HCT116 (cell line): ENCODE measurements at regions not wholly inside any gene's neighbourhood (a gene's known extent, or its start where the extent isn't known, plus 50 kb on each side); places are given as distances from the start of the nearest gene placed in this dataset.
A peak's percentile ranks its signal among the peaks of the same experiment; 100 is the strongest.

Experiments used
- ATAC-seq: fragments of 200-7000 bp; cut with Tn5 transposase; 2 replicates; pipeline ENCODE4 v1.9.1; 2020; ENCODE audit warnings: mild to moderate bottlenecking, moderate library complexity
- BruUV-seq: library from RNA; stranded (reverse); fragments of 400-500 nt; replicated peaks from 2 replicates; lab custom pipeline; 2021; lab: Mats Ljungman, UMichigan
- CTCF ChIA-PET: fragments of 300-600 bp; sonication (Branson Sonifier 250); formaldehyde crosslinking; loops from one replicate; lab custom pipeline; 2021; ENCODE audit warnings: antibody characterized with exemption; lab: Charles Lee
- POLR2A ChIA-PET: fragments of 300-600, 350-600 bp; sonication (Branson Sonifier 250); formaldehyde crosslinking; loops from one replicate; lab custom pipeline; 2021; ENCODE audit warnings: antibody characterized with exemption; lab: Charles Lee
- RAD21 ChIA-PET, 2 experiments: fragments of 300-600 bp; sonication (Branson Sonifier 250); formaldehyde crosslinking; loops; one replicate each; lab custom pipeline; 2023; ENCODE audit warnings: low total read pairs in 2 of 2; ENCODE audit not compliant: uncharacterized antibody in 2 of 2, unreplicated experiment in 2 of 2, low non-redundant PET in 1 of 2; lab: Charles Lee
- DNase-seq: peaks from one replicate; pipeline ENCODE4 v3.0.0-alpha.2; 2010; ENCODE audit warnings: low read depth, low spot score
- H2AFZ ChIP-seq: fragments of 200-600 bp; shearing (Covaris generic), sonication (generic); 2 replicates; pipeline ENCODE4 v1.6.1; 2017; ENCODE audit warnings: low read depth, mixed run types, mixed read lengths, antibody characterized with exemption, low read length; ENCODE audit not compliant: poor library complexity, severe bottlenecking
- H3K27ac ChIP-seq: 2 replicates; pipeline ENCODE4 v1.5.1; 2012; ENCODE audit warnings: low read depth, low read length
- H3K27me3 ChIP-seq: fragments of 200-600 bp; sonication (generic); 2 replicates; pipeline ENCODE4 v1.6.1; 2016; ENCODE audit warnings: mixed run types, low read length, mixed read lengths; ENCODE audit not compliant: insufficient read depth
- H3K36me3 ChIP-seq, 2 experiments: fragments of 200-500 bp in 1 of 2; fragments of 200-600 bp in 1 of 2; sonication (Bioruptor generic) in 1 of 2; sonication (generic) in 1 of 2; 2 replicates each; pipeline versions ENCODE4 v1.5.1 to v1.6.1; 2014 to 2016; ENCODE audit warnings: low read length in 2 of 2, inconsistent platforms in 1 of 2, mixed read lengths in 1 of 2, mixed run types in 1 of 2; ENCODE audit not compliant: insufficient read depth in 2 of 2, control insufficient read depth in 1 of 2
- H3K4me1 ChIP-seq, 2 experiments: fragments of 200-600 bp in 1 of 2; sonication (generic) in 1 of 2; 2 replicates each; pipeline versions ENCODE4 v1.5.1 to v1.6.1; 2012 to 2017; ENCODE audit warnings: low read length in 2 of 2, inconsistent platforms in 1 of 2, mild to moderate bottlenecking in 1 of 2, mixed read lengths in 1 of 2, mixed run types in 1 of 2, moderate library complexity in 1 of 2; ENCODE audit not compliant: insufficient read depth in 2 of 2, control insufficient read depth in 1 of 2
- H3K4me2 ChIP-seq: fragments of 200-600 bp; sonication (generic); 2 replicates; pipeline ENCODE4 v1.6.1; 2017; ENCODE audit warnings: mixed run types, low read length, mixed read lengths
- H3K4me3 ChIP-seq, 2 experiments: fragments of 200-600 bp in 1 of 2; sonication (generic) in 1 of 2; replicated peaks in 1 of 2; 2 replicates each; pipeline ENCODE4 v1.5.1; 2011 to 2016; ENCODE audit warnings: low read length in 2 of 2, control low read depth in 1 of 2, low read depth in 1 of 2, mild to moderate bottlenecking in 1 of 2, mixed read lengths in 1 of 2, mixed run types in 1 of 2
- H3K79me2 ChIP-seq: fragments of 200-600 bp; sonication (generic); 2 replicates; pipeline ENCODE4 v1.6.1; 2017; ENCODE audit warnings: mild to moderate bottlenecking, mixed run types, low read length, moderate library complexity, mixed read lengths; ENCODE audit not compliant: insufficient read depth
- H3K9ac ChIP-seq: fragments of 200-600 bp; sonication (generic); 2 replicates; pipeline ENCODE4 v1.6.1; 2016; ENCODE audit warnings: low read length, mixed read lengths
- H3K9me2 ChIP-seq: fragments of 200-600 bp; sonication (generic), shearing (Covaris generic); 2 replicates; pipeline ENCODE4 v1.6.1; 2017; ENCODE audit warnings: mixed run types, mild to moderate bottlenecking, moderate library complexity; ENCODE audit not compliant: insufficient read depth
- H3K9me3 ChIP-seq, 2 experiments: fragments of 200-500 bp in 1 of 2; fragments of 200-600 bp in 1 of 2; sonication (Bioruptor generic) in 1 of 2; sonication (generic) in 1 of 2; 2 replicates each; pipeline ENCODE4 v1.6.1; 2014 to 2017; ENCODE audit warnings: low read length in 2 of 2, mixed read lengths in 2 of 2, inconsistent platforms in 1 of 2, low read depth in 1 of 2, mild to moderate bottlenecking in 1 of 2, mixed run types in 1 of 2, moderate library complexity in 1 of 2; ENCODE audit not compliant: control insufficient read depth in 1 of 2, insufficient read depth in 1 of 2
- H4K20me1 ChIP-seq: fragments of 200-600 bp; sonication (generic), shearing (Covaris generic); 2 replicates; pipeline ENCODE4 v1.6.1; 2017; ENCODE audit warnings: mixed run types, mild to moderate bottlenecking, moderate library complexity; ENCODE audit not compliant: insufficient read depth
- CBX3 ChIP-seq: IDR thresholded peaks from 2 replicates; pipeline ENCODE4 v1.6.1; 2012; ENCODE audit warnings: low read depth
- CEBPB ChIP-seq: IDR thresholded peaks from 2 replicates; pipeline ENCODE4 v1.6.1; 2012; ENCODE audit warnings: low read depth
- EGR1 ChIP-seq: IDR thresholded peaks from 2 replicates; pipeline ENCODE4 v1.6.1; 2012; ENCODE audit warnings: low read depth
- ELF1 ChIP-seq: IDR thresholded peaks from 2 replicates; pipeline ENCODE4 v1.6.1; 2012; ENCODE audit warnings: low read depth, borderline replicate concordance
- EZH2 ChIP-seq: fragments of 200-600 bp; sonication (generic); IDR thresholded peaks from 2 replicates; pipeline ENCODE4 v1.6.1; 2017; ENCODE audit warnings: antibody characterized with exemption, mixed run types
- JUND ChIP-seq: IDR thresholded peaks from 2 replicates; pipeline ENCODE4 v1.6.1; 2012
- RAD21 ChIP-seq: IDR thresholded peaks from 2 replicates; pipeline ENCODE4 v1.6.1; 2012; ENCODE audit warnings: low read depth, mild to moderate bottlenecking
- SIN3A ChIP-seq: IDR thresholded peaks from 2 replicates; pipeline ENCODE4 v1.6.1; 2012; ENCODE audit warnings: low read depth
- SP1 ChIP-seq: IDR thresholded peaks from 2 replicates; pipeline ENCODE4 v1.6.1; 2012; ENCODE audit warnings: low read depth
- SRF ChIP-seq: IDR thresholded peaks from 2 replicates; pipeline ENCODE4 v1.6.1; 2012; ENCODE audit warnings: low read depth
- YY1 ChIP-seq: IDR thresholded peaks from 2 replicates; pipeline ENCODE4 v1.6.1; 2011; ENCODE audit warnings: low read length, low read depth, moderate library complexity, mild to moderate bottlenecking; ENCODE audit not compliant: insufficient replicate concordance; ENCODE audit errors: extremely low read depth
- ZFX ChIP-seq: fragments of 450-650 bp; IDR thresholded peaks from 2 replicates; pipeline ENCODE4 v1.6.1; 2017
- ZNF274 ChIP-seq: fragments of 200-500 bp; sonication (Bioruptor generic); IDR thresholded peaks from 2 replicates; pipeline ENCODE4 v1.6.1; 2014; ENCODE audit warnings: mild to moderate bottlenecking, low read depth, low read length, inconsistent platforms
- intact Hi-C: fragments of 100-400 bp; cut with micrococcal nuclease; formaldehyde crosslinking; loops from 2 replicates; pipeline ENCODE4 v1.10.0; 2022
- TF ChIP-seq, protein P1 (sequence below), 3 experiments: fragments of 200-600 bp in 1 of 3; sonication (generic) in 1 of 3; IDR thresholded peaks in 2 of 3; conservative IDR thresholded peaks in 1 of 3; 2 replicates each; pipeline ENCODE4 v1.5.1; 2012 to 2017; ENCODE audit warnings: low read depth in 2 of 3, low read length in 2 of 3, antibody characterized with exemption in 1 of 3, borderline replicate concordance in 1 of 3, control low read depth in 1 of 3, mild to moderate bottlenecking in 1 of 3, mixed read lengths in 1 of 3, mixed run types in 1 of 3, moderate library complexity in 1 of 3; ENCODE audit not compliant: insufficient read depth in 1 of 3
- TF ChIP-seq, protein P2 (sequence below): IDR thresholded peaks from 2 replicates; pipeline ENCODE4 v1.6.1; 2012
- TF ChIP-seq, protein P3 (sequence below): IDR thresholded peaks from 2 replicates; pipeline ENCODE4 v1.6.1; 2012; ENCODE audit warnings: low read depth
- TF ChIP-seq, protein P4 (sequence below): IDR thresholded peaks from 2 replicates; pipeline ENCODE4 v1.6.1; 2012

DNA sequence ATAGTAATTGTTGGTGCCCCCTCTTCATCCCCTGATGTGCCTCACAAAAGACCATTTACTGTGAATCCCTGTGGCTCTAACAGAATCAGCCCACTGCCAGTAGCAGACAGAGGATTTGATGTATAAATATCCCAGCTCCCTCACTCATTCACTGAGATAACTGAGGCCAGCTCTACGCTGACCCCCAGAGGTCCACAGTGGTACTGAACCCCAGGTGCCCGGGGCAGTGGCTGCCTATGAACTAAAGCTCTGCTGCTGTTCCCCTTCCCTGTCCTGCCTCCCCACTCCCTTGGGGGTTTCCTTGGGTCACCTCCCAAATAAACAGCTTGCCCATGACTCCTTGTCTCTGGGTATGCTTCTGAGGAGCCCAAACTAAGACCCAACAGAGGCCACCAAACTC, 295.8 kb downstream of the FOXL1 start:
- no peak overlapping the region for H3K4me2 ChIP-seq
- H3K36me3 ChIP-seq, result no peaks in the 10 kb centered on the region
- no peaks in the 10 kb centered on the region for H3K79me2 ChIP-seq
- H3K9me3 ChIP-seq, result no peaks in the 10 kb centered on the region
- TF ChIP-seq RAD21 (peak; percentile 77), SRF (no peak), ELF1 (no peak), YY1 (no peak)
- TF ChIP-seq, protein P1, sequence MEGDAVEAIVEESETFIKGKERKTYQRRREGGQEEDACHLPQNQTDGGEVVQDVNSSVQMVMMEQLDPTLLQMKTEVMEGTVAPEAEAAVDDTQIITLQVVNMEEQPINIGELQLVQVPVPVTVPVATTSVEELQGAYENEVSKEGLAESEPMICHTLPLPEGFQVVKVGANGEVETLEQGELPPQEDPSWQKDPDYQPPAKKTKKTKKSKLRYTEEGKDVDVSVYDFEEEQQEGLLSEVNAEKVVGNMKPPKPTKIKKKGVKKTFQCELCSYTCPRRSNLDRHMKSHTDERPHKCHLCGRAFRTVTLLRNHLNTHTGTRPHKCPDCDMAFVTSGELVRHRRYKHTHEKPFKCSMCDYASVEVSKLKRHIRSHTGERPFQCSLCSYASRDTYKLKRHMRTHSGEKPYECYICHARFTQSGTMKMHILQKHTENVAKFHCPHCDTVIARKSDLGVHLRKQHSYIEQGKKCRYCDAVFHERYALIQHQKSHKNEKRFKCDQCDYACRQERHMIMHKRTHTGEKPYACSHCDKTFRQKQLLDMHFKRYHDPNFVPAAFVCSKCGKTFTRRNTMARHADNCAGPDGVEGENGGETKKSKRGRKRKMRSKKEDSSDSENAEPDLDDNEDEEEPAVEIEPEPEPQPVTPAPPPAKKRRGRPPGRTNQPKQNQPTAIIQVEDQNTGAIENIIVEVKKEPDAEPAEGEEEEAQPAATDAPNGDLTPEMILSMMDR (IDR thresholded peaks at IDR 0.05 in 2 of 3, conservative IDR thresholded peaks at IDR 0.05 in 1 of 3; ENCODE audit: borderline replicate concordance in 1 of 3, insufficient read depth in 1 of 3, low read depth in 2 of 3, low read length in 2 of 3), result peak; percentile 80 to 96 (median 89)
- H3K27ac ChIP-seq, result no peak overlapping the region
- no peaks in the 10 kb centered on the region for H4K20me1 ChIP-seq
- intact Hi-C loops, result loop anchor here (1.0 kb wide), 2 partner anchors 299 to 311 kb away; no protein-coding TSS in a partner anchor
- no peak overlapping the region for H3K4me3 ChIP-seq
- CTCF ChIA-PET, result interaction anchor here (0.5 to 3.2 kb wide), 21 partner anchors 9 to 405 kb away, joined by 3 to 51 read pairs (median 4); no protein-coding TSS in a partner anchor
- POLR2A ChIA-PET, result interaction anchor here (0.8 to 1.4 kb wide), 2 partner anchors 8 to 188 kb away, joined by 3 read pairs; no protein-coding TSS in a partner anchor
- RAD21 ChIA-PET, result interaction anchor here (0.7 to 1.3 kb wide), 8 partner anchors 106 to 310 kb away, joined by 3 to 11 read pairs (median 4); no protein-coding TSS in a partner anchor
- H2AFZ ChIP-seq, result no peak overlapping the region
- no peaks in the 10 kb centered on the region for H3K9me2 ChIP-seq
- peaks cover 34% of the 10 kb centered on the region; the same call in 1 of the 2 replicates for H3K27me3 ChIP-seq
- no peaks in the 10 kb centered on the region for H3K4me1 ChIP-seq
- ATAC-seq, result peak; percentile 89
- no TSS peak for BruUV-seq
- no peak overlapping the region for H3K9ac ChIP-seq
- peak; percentile 6 for DNase-seq

DNA sequence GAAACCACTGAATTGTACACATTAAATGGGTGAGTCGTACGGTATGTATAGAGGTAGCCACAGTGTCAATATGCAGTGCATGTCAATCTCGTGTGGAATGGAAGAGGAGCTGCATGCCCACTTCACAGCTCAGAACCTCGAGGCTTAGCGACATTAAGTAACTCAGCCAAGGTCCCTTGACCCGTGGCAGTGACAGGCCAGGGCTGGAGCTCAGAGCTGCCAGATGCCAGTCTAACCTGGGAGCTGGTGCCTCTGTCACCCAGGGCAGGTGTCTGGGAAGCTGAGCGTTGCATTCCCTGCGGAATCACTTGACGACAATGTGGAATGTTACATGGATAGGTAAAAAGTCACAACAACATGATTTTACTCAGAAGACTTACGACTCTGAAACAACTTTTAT, 298.1 kb downstream of the FOXL1 start:
- ChIA-PET CTCF (interaction anchor here (1.0 kb wide), 1 partner anchor 300 kb away, joined by 3 read pairs; no protein-coding TSS in a partner anchor), POLR2A (no interaction called here), RAD21 (no interaction called here)
- Histone ChIP-seq H3K9ac (no peak overlapping the region), H3K79me2 (no peaks in the 10 kb centered on the region), H3K4me2 (no peak overlapping the region), H3K36me3 (no peaks in the 10 kb centered on the region), H3K4me3 (no peak overlapping the region), H2AFZ (no peak overlapping the region), H3K27ac (no peak overlapping the region), H3K9me3 (no peaks in the 10 kb centered on the region), H4K20me1 (no peaks in the 10 kb centered on the region), H3K9me2 (no peaks in the 10 kb centered on the region), H3K27me3 (peaks cover 16% of the 10 kb centered on the region; the same call in 1 of the 2 replicates), H3K4me1 (no peaks in the 10 kb centered on the region)
- ATAC-seq (no peak), DNase-seq (no peak)
- intact Hi-C loops, result no loop called here
- BruUV-seq, result no TSS peak
- TF ChIP-seq SP1, result no peak
- no peak for TF ChIP-seq EGR1
- TF ChIP-seq YY1, result no peak
- TF ChIP-seq JUND, result no peak
- TF ChIP-seq CEBPB, result no peak
- no peak for TF ChIP-seq ZNF274
- no peak for TF ChIP-seq CBX3
- TF ChIP-seq, protein P2, sequence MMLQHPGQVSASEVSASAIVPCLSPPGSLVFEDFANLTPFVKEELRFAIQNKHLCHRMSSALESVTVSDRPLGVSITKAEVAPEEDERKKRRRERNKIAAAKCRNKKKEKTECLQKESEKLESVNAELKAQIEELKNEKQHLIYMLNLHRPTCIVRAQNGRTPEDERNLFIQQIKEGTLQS, result no peak
- no peak for TF ChIP-seq ZFX
- TF ChIP-seq EZH2, result no peak
- TF ChIP-seq, protein P3, sequence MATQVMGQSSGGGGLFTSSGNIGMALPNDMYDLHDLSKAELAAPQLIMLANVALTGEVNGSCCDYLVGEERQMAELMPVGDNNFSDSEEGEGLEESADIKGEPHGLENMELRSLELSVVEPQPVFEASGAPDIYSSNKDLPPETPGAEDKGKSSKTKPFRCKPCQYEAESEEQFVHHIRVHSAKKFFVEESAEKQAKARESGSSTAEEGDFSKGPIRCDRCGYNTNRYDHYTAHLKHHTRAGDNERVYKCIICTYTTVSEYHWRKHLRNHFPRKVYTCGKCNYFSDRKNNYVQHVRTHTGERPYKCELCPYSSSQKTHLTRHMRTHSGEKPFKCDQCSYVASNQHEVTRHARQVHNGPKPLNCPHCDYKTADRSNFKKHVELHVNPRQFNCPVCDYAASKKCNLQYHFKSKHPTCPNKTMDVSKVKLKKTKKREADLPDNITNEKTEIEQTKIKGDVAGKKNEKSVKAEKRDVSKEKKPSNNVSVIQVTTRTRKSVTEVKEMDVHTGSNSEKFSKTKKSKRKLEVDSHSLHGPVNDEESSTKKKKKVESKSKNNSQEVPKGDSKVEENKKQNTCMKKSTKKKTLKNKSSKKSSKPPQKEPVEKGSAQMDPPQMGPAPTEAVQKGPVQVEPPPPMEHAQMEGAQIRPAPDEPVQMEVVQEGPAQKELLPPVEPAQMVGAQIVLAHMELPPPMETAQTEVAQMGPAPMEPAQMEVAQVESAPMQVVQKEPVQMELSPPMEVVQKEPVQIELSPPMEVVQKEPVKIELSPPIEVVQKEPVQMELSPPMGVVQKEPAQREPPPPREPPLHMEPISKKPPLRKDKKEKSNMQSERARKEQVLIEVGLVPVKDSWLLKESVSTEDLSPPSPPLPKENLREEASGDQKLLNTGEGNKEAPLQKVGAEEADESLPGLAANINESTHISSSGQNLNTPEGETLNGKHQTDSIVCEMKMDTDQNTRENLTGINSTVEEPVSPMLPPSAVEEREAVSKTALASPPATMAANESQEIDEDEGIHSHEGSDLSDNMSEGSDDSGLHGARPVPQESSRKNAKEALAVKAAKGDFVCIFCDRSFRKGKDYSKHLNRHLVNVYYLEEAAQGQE, result no peak
- TF ChIP-seq SIN3A, result no peak
- TF ChIP-seq, protein P4, sequence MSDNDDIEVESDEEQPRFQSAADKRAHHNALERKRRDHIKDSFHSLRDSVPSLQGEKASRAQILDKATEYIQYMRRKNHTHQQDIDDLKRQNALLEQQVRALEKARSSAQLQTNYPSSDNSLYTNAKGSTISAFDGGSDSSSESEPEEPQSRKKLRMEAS, result no peak
